ENCODE measurements at regions not wholly inside any gene's neighbourhood (a gene's known extent, or its start where the extent isn't known, plus 50 kb on each side); places are given as distances from the start of the nearest gene placed in this dataset.

DNA sequence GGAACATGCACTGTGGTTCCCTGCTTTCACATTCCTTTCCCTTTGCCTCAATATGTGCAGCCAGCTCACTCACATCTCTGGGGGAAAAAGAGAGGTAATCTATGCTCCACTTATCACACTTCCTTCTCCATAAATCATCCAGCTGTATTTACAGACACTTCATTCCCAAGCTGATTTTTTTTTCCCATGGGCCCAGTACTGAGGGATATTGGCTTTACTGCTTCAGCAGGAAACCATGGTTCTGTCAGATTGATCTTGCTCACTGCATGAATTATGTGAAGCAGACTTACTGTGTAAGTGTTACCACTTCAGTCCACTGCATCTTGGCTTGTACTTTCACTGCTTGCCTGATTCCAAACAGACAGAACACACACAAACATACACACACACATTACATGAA, 555.6 kb downstream of the CCER1 start:
- H3K9ac ChIP-seq (ENCODE audit: control insufficient read depth, insufficient read depth, low read length): no peak overlapping the region
- no peaks in the 10 kb centered on the region for H3K36me3 ChIP-seq (ENCODE audit: control insufficient read depth in 2 of 2, insufficient read depth in 2 of 2, low read length in 1 of 2)
- ChIA-PET POLR2A (no interaction called here), RAD21 (ENCODE audit: unreplicated experiment) (no interaction called here), SMC1A (ENCODE audit: uncharacterized antibody, unreplicated experiment) (no interaction called here), CTCF (no interaction called here)
- intact Hi-C loops (cut with micrococcal nuclease; ENCODE audit: unreplicated experiment) (no loop called here), in situ Hi-C loops (cut with MboI) (no loop called here)
- H3K4me3 ChIP-seq: no peak overlapping the region
- ATAC-seq (no peak), DNase-seq (ENCODE audit: low read depth, low spot score) (no peak), FAIRE-seq (no peak)
- no peaks in the 10 kb centered on the region; the same call in 2 of the 3 replicates for H3K9me3 ChIP-seq (replicated peaks; ENCODE audit: control insufficient read depth, insufficient read depth, low read length)
- TF ChIP-seq SMC3 (IDR thresholded peaks at IDR 0.05; ENCODE audit: borderline replicate concordance, low read length) (no peak), SUZ12 (IDR thresholded peaks at IDR 0.05; ENCODE audit: unreplicated experiment) (no peak), FOS (IDR thresholded peaks at IDR 0.05; ENCODE audit: borderline replicate concordance, extremely low read depth, insufficient read length) (no peak), IKZF1 (conservative IDR thresholded peaks at IDR 0.05) (no peak)
- TF ChIP-seq, protein P1, sequence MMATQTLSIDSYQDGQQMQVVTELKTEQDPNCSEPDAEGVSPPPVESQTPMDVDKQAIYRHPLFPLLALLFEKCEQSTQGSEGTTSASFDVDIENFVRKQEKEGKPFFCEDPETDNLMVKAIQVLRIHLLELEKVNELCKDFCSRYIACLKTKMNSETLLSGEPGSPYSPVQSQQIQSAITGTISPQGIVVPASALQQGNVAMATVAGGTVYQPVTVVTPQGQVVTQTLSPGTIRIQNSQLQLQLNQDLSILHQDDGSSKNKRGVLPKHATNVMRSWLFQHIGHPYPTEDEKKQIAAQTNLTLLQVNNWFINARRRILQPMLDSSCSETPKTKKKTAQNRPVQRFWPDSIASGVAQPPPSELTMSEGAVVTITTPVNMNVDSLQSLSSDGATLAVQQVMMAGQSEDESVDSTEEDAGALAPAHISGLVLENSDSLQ (IDR thresholded peaks at IDR 0.05): no peak
- TF ChIP-seq, protein P2, sequence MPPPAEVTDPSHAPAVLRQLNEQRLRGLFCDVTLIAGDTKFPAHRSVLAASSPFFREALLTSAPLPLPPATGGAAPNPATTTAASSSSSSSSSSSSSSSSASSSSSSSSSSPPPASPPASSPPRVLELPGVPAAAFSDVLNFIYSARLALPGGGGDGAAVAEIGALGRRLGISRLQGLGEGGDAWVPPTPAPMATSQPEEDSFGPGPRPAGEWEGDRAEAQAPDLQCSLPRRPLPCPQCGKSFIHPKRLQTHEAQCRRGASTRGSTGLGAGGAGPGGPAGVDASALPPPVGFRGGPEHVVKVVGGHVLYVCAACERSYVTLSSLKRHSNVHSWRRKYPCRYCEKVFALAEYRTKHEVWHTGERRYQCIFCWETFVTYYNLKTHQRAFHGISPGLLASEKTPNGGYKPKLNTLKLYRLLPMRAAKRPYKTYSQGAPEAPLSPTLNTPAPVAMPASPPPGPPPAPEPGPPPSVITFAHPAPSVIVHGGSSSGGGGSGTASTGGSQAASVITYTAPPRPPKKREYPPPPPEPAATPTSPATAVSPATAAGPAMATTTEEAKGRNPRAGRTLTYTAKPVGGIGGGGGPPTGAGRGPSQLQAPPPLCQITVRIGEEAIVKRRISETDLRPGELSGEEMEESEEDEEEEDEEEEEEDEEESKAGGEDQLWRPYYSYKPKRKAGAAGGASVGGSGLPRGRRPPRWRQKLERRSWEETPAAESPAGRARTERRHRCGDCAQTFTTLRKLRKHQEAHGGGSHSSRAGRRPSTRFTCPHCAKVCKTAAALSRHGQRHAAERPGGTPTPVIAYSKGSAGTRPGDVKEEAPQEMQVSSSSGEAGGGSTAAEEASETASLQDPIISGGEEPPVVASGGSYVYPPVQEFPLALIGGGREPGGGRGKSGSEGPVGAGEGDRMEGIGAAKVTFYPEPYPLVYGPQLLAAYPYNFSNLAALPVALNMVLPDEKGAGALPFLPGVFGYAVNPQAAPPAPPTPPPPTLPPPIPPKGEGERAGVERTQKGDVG (CRISPR knock-in tag; IDR thresholded peaks at IDR 0.05): no peak
- TF ChIP-seq, protein P3, sequence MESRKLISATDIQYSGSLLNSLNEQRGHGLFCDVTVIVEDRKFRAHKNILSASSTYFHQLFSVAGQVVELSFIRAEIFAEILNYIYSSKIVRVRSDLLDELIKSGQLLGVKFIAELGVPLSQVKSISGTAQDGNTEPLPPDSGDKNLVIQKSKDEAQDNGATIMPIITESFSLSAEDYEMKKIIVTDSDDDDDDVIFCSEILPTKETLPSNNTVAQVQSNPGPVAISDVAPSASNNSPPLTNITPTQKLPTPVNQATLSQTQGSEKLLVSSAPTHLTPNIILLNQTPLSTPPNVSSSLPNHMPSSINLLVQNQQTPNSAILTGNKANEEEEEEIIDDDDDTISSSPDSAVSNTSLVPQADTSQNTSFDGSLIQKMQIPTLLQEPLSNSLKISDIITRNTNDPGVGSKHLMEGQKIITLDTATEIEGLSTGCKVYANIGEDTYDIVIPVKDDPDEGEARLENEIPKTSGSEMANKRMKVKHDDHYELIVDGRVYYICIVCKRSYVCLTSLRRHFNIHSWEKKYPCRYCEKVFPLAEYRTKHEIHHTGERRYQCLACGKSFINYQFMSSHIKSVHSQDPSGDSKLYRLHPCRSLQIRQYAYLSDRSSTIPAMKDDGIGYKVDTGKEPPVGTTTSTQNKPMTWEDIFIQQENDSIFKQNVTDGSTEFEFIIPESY (IDR thresholded peaks at IDR 0.05): no peak
- H4K20me1 ChIP-seq (ENCODE audit: control insufficient read depth, insufficient read depth): no peaks in the 10 kb centered on the region
- no peak overlapping the region for H2AFZ ChIP-seq (ENCODE audit: control insufficient read depth, low read depth, low read length)
- H3K4me2 ChIP-seq (ENCODE audit: control insufficient read depth, insufficient read depth): no peak overlapping the region
- no peaks in the 10 kb centered on the region for H3K79me2 ChIP-seq (ENCODE audit: control insufficient read depth, insufficient read depth, low read length)
- H3K4me1 ChIP-seq (ENCODE audit: control insufficient read depth, insufficient read depth, low read length): no peaks in the 10 kb centered on the region
- no peak overlapping the region for H3K27ac ChIP-seq (ENCODE audit: control insufficient read depth, insufficient read depth)
- H3K27me3 ChIP-seq (replicated peaks in 1 of 2; ENCODE audit: control insufficient read depth in 2 of 2, insufficient read depth in 2 of 2, low read length in 1 of 2): no peaks in the 10 kb centered on the region
- no TSS peak for BruUV-seq (replicated peaks)

All from GM12878 (cell line).